ENCODE measurements at regions not wholly inside any gene's neighbourhood (a gene's known extent, or its start where the extent isn't known, plus 50 kb on each side); places are given as distances from the start of the nearest gene placed in this dataset.

GRCh38 chr6:84453499-84453898 lies 226.1 kb upstream of the CEP162 start (continued):
- TF ChIP-seq, protein P1, sequence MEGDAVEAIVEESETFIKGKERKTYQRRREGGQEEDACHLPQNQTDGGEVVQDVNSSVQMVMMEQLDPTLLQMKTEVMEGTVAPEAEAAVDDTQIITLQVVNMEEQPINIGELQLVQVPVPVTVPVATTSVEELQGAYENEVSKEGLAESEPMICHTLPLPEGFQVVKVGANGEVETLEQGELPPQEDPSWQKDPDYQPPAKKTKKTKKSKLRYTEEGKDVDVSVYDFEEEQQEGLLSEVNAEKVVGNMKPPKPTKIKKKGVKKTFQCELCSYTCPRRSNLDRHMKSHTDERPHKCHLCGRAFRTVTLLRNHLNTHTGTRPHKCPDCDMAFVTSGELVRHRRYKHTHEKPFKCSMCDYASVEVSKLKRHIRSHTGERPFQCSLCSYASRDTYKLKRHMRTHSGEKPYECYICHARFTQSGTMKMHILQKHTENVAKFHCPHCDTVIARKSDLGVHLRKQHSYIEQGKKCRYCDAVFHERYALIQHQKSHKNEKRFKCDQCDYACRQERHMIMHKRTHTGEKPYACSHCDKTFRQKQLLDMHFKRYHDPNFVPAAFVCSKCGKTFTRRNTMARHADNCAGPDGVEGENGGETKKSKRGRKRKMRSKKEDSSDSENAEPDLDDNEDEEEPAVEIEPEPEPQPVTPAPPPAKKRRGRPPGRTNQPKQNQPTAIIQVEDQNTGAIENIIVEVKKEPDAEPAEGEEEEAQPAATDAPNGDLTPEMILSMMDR (IDR thresholded peaks at IDR 0.05), result no peak
- no peak for TF ChIP-seq MXI1 (IDR thresholded peaks at IDR 0.05; ENCODE audit: low read depth, low read length)
- no peak for TF ChIP-seq MAX (IDR thresholded peaks at IDR 0.05; ENCODE audit: low read depth)
- TF ChIP-seq SMC3 (IDR thresholded peaks at IDR 0.05; ENCODE audit: low read depth, low read length), result no peak
- peak; percentile 57 for TF ChIP-seq TCF12 (IDR thresholded peaks at IDR 0.05)
- TF ChIP-seq GABPA (IDR thresholded peaks at IDR 0.05; ENCODE audit: low read depth), result no peak

DNA sequence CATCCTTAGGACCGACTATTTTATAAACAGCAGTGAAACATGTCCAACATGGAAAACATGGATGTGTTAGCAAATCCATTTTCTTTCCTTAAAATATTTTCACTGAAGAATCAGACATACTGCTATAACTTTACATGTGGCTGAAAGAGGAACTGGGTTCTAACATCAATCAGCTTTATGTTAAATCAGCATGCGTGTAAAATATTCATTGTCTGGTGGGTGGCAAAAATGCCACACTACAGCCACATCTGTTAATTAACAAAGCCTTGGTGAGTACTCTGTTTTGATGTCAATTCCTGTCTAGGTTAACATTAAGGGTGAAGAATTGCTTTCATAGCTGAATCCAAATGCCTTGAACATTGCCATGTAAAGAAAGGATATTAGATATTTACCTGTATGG lies 222.6 kb upstream of the CEP162 start:
- Histone ChIP-seq H3K9me2 (no peaks in the 10 kb centered on the region), H3K36me3 (replicated peaks in 1 of 2; ENCODE audit: control insufficient read depth in 1 of 2, insufficient read depth in 2 of 2, low read length in 1 of 2) (no peaks in the 10 kb centered on the region), H3K9ac (no peak overlapping the region), H3K4me2 (no peak overlapping the region), H3K4me1 (ENCODE audit: control insufficient read depth in 1 of 2, insufficient read depth in 2 of 2, low read depth in 1 of 2, low read length in 1 of 2) (peaks cover 2 to 5% of the 10 kb centered on the region in 2 experiments; a peak in 2 of 4 replicates), H2AFZ (ENCODE audit: low read depth) (no peak overlapping the region), H3K27ac (ENCODE audit: low read depth in 2 of 2, low read length in 1 of 2) (no peak overlapping the region), H4K20me1 (ENCODE audit: insufficient read depth) (no peaks in the 10 kb centered on the region), H3K27me3 (ENCODE audit: insufficient read depth) (no peaks in the 10 kb centered on the region), H3F3A (replicated peaks; ENCODE audit: insufficient read depth) (peaks cover 4% of the 10 kb centered on the region), H3K4me3 (ENCODE audit: low read depth in 2 of 2, low read length in 1 of 2) (no peak overlapping the region), H3K79me2 (ENCODE audit: insufficient read depth) (no peaks in the 10 kb centered on the region), H3K9me3 (no peaks in the 10 kb centered on the region)
- TF ChIP-seq, protein P2, sequence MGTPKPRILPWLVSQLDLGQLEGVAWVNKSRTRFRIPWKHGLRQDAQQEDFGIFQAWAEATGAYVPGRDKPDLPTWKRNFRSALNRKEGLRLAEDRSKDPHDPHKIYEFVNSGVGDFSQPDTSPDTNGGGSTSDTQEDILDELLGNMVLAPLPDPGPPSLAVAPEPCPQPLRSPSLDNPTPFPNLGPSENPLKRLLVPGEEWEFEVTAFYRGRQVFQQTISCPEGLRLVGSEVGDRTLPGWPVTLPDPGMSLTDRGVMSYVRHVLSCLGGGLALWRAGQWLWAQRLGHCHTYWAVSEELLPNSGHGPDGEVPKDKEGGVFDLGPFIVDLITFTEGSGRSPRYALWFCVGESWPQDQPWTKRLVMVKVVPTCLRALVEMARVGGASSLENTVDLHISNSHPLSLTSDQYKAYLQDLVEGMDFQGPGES (IDR thresholded peaks at IDR 0.05; ENCODE audit: low read depth, low read length), result no peak
- TF ChIP-seq TAF1 (IDR thresholded peaks at IDR 0.05; ENCODE audit: borderline replicate concordance, low read depth, low read length) (no peak), RCOR1 (IDR thresholded peaks at IDR 0.05; ENCODE audit: low read length) (no peak), FOXJ3 (CRISPR knock-in tag; IDR thresholded peaks at IDR 0.05) (no peak), MEF2A (IDR thresholded peaks at IDR 0.05; ENCODE audit: borderline replicate concordance, low read depth) (no peak), FOXM1 (IDR thresholded peaks at IDR 0.05; ENCODE audit: low read depth) (no peak), EZH2phosphoT487 (IDR thresholded peaks at IDR 0.05; ENCODE audit: borderline replicate concordance, low read depth) (no peak), GATA2 (CRISPR knock-in tag; IDR thresholded peaks at IDR 0.05) (no peak), YY1 (IDR thresholded peaks at IDR 0.05; ENCODE audit: low read depth) (no peak), RFX5 (IDR thresholded peaks at IDR 0.05; ENCODE audit: low read length) (no peak), SMC3 (IDR thresholded peaks at IDR 0.05; ENCODE audit: low read depth, low read length) (no peak), POLR2AphosphoS5 (IDR thresholded peaks at IDR 0.05; ENCODE audit: low read depth, low read length) (no peak), FOSL2 (IDR thresholded peaks at IDR 0.05; ENCODE audit: borderline replicate concordance, low read depth) (no peak), GABPA (IDR thresholded peaks at IDR 0.05; ENCODE audit: low read depth) (no peak), RXRA (IDR thresholded peaks at IDR 0.05; ENCODE audit: borderline replicate concordance, low read depth) (no peak), EP300 (IDR thresholded peaks at IDR 0.05; ENCODE audit: borderline replicate concordance in 1 of 2, low read depth in 1 of 2, low read length in 1 of 2) (no peak), RAD21 (IDR thresholded peaks at IDR 0.05; ENCODE audit: low read length) (no peak), MXI1 (IDR thresholded peaks at IDR 0.05; ENCODE audit: low read depth, low read length) (no peak), TCF12 (IDR thresholded peaks at IDR 0.05) (no peak)
- TF ChIP-seq, protein P3, sequence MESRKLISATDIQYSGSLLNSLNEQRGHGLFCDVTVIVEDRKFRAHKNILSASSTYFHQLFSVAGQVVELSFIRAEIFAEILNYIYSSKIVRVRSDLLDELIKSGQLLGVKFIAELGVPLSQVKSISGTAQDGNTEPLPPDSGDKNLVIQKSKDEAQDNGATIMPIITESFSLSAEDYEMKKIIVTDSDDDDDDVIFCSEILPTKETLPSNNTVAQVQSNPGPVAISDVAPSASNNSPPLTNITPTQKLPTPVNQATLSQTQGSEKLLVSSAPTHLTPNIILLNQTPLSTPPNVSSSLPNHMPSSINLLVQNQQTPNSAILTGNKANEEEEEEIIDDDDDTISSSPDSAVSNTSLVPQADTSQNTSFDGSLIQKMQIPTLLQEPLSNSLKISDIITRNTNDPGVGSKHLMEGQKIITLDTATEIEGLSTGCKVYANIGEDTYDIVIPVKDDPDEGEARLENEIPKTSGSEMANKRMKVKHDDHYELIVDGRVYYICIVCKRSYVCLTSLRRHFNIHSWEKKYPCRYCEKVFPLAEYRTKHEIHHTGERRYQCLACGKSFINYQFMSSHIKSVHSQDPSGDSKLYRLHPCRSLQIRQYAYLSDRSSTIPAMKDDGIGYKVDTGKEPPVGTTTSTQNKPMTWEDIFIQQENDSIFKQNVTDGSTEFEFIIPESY (IDR thresholded peaks at IDR 0.05; ENCODE audit: borderline replicate concordance, low read depth), result no peak
- ChIA-PET POLR2A (no interaction called here), CTCF (no interaction called here)
- 90% methylated on average over 2 of the region's 2 CpGs for WGBS (ENCODE audit: low lambda C conversion rate)
- DNase-seq, result no peak
